ENCODE measurements at regions not wholly inside any gene's neighbourhood (a gene's known extent, or its start where the extent isn't known, plus 50 kb on each side); places are given as distances from the start of the nearest gene placed in this dataset.

- DNase-seq, result no peak
Measured at GRCh38 chr7:25864943-25865751, 286.9 kb upstream of the NFE2L3 start.

- DNase-seq, result no peak
Measured at GRCh38 chr7:25868509-25868908, 283.5 kb upstream of the NFE2L3 start.

DNA sequence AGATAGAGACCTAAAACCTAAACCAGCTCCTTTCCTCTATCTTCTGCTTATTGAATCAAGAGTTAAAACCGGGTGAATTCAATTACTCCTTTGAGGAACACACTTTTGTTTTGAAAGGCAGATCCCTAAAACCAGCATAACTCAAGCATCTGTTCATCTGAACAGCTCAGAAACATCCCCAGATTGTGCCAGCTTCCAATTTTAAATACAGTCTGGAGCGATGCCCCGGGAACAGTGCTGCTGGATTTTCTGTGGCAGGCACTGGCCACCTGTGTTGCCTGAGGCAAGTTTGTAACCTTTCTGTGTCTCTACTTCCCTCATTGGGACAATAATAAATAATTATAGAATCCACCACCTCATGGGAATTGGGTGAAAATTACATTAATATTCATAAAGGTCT is 281.4 kb upstream of the NFE2L3 start:
- DNase-seq, result no peak

GRCh38 chr7:25876092-25876491 is 275.9 kb upstream of the NFE2L3 start:
- no peak for DNase-seq

GRCh38 chr7:25877802-25878789 is 273.9 kb upstream of the NFE2L3 start:
- DNase-seq, result no peak

- no peak for DNase-seq
Measured at GRCh38 chr7:25879799-25880198, 272.2 kb upstream of the NFE2L3 start.

DNA sequence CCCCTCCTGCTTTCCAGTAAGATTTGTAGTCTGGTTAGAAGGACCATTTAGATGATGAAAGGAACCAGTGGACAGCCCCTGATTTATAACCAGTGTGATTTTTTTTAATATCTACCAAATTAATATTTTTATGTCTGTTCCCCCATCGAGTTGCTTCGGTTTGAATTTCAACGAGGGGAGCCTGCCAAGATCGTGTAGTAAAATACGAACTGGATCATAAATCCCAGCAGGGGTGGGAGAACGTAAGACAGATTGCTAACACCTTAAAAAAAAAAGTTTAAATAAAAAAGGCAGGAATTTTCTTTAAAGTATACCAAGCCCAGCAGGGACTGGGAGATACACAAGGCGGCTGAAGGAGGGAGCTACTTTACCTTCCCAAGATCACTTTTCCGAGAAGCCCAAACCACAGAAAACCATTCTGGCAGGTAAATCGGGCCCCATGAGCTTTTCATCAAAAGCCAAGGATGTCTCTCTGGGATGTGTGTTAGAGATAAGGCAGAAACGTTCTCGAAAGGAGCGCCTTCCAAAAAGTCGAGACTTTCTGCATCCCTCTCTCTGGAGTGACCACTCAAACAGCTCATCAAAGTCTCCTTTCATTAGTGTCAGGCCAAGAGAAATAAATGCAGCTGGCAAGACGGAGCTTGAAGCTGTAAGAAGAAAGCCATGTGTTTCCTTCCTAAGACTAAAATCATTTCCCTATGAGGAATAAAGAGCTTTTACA is 270.5 kb upstream of the NFE2L3 start:
- DNase-seq, result no peak

GRCh38 chr7:25882151-25882773 is 269.7 kb upstream of the NFE2L3 start:
- no peak for DNase-seq

DNA sequence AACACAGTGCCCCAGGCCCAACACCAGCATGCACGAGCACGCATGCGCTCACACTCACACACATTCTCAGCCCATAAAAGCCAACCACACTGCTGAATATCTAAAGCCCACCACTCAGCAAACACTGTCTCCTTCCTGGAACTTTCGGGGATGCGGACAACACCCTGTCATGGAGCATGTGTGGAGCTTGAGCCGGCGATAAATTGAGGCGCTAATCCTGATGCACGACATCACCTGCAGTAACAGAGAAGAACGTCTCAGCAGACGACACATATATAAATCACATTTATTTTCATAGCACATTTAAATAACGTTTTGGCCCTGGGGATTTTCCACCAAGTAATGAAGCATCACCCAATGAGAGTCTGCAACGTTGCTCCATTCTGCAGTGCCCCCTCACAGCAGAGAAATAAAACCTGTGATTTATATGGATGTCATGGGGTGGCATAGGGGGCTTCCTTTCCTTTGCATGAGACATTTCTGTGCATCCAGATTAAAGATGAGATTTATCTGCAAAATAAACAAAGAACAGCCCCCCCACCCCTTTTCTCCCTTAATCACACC is 267.7 kb upstream of the NFE2L3 start:
- DNase-seq, result no peak

- no peak for DNase-seq
Measured at GRCh38 chr7:25885057-25885576, 266.9 kb upstream of the NFE2L3 start.

GRCh38 chr7:25886387-25887240 is 265.4 kb upstream of the NFE2L3 start:
- no peak for DNase-seq

- DNase-seq, result no peak
Measured at GRCh38 chr7:25887266-25887665, 264.7 kb upstream of the NFE2L3 start.

- no peak for DNase-seq
Measured at GRCh38 chr7:25887795-25888559, 264.0 kb upstream of the NFE2L3 start.

DNA sequence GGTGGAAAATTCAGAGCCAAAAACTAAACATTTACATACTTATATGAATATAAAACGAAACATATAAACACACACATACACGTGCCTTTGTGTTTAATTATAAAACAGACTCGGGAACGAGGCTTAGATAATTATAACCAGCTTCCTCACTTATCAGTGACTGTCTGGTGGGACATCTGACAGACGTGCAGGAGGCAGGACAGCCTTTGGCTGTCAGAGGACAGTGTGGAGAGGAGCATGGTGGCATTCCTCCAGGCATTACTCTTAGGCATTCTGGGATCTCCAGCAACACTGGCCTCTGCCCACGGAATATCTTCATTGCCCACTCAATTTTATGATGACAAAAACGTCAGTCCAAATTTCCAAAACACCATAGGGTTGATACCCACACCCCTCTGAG is 262.2 kb upstream of the NFE2L3 start:
- DNase-seq, result no peak

DNA sequence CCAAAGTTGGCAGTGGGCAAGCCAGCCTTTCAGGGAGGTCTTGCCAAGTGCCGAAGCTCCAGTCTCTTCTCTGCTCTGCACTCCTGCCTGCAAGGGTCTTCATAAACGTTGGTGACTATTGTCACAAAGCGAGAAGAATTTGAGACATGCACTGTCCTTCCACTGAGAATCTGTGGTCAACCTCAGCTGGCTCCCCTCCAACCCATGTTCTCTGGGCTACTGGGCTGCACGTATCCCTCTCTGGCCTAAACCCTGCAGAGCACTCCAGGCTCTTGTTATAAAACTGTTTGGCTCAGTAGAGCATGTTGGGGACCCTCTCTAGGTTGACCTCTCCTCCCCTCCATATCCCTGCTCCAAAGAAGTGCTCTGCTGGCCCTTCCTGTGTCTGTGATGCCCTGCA is 260.4 kb upstream of the NFE2L3 start:
- DNase-seq, result no peak

DNA sequence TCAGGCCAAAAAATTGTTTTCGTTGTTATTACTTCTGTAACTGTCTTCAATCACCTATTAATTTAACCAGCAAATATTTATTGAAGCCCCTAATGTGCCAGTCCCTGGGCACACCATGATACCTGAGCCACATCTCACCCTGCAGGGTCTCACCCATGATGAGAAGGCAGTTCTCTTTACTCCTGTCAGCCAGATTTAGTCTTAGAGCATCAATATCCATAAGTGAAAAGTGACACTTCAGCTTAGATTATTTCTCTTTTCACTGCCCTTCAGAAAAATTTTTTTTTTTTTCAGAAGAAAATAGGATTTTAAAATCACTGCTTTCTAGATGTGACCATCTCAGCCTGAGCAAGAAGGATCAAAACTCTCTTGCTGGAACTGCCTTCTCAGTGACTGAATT is 258.6 kb upstream of the NFE2L3 start:
- no peak for DNase-seq

- peak; percentile 25 for DNase-seq
Measured at GRCh38 chr7:25894002-25894901, 257.7 kb upstream of the NFE2L3 start.

GRCh38 chr7:25894902-25895791 is 256.9 kb upstream of the NFE2L3 start:
- peak; percentile 61 for DNase-seq
